Pancreas (tissue), 10 donors: ENCODE measurements at regions not wholly inside any gene's neighbourhood (a gene's known extent, or its start where the extent isn't known, plus 50 kb on each side); places are given as distances from the start of the nearest gene placed in this dataset.

Experiments used
- ATAC-seq, 4 donors: fragments of 200-7000 bp; cut with Tn5 transposase; one replicate each; pipeline versions ENCODE4 v1.8.0 to v1.9.1; 2020; ENCODE audit warnings: mild to moderate bottlenecking in 4 of 4, moderate library complexity in 4 of 4
- DNase-seq, 6 donors: peaks; one replicate each; pipeline ENCODE4 v3.0.0-alpha.2; 2020
- FAIRE-seq: peaks from 2 replicates; lab custom pipeline; 2012; peaks lifted over from hg19 to GRCh38; lab: Jason Lieb, UNC
- H3K27ac ChIP-seq, 4 donors: fragments of 200-600 bp; sonication (generic); 1 replicate in 3 of 4; 2 replicates in 1 of 4; pipeline versions ENCODE4 v1.5.0 to v1.8.0; 2020
- H3K27me3 ChIP-seq, 4 donors: fragments of 200-600 bp; one replicate each; pipeline ENCODE4 v1.8.0; 2021
- H3K36me3 ChIP-seq, 3 donors: fragments of 200-600 bp; sonication (generic) in 1 of 3; one replicate each; pipeline versions ENCODE4 v1.5.0 to v1.8.0; 2020 to 2021
- H3K4me1 ChIP-seq, 3 donors: fragments of 200-600 bp; one replicate each; pipeline ENCODE4 v1.8.0; 2021
- H3K4me3 ChIP-seq, 4 donors: fragments of 200-600 bp; sonication (generic) in 2 of 4; one replicate each; pipeline versions ENCODE4 v1.5.0 to v1.8.0; 2020 to 2021
- H3K9me3 ChIP-seq, 4 donors: fragments of 200-600 bp; one replicate each; pipeline ENCODE4 v1.8.0; 2021
- CTCF ChIP-seq, 4 donors: fragments of 200-600 bp; sonication (generic) in 3 of 4; IDR thresholded peaks; one replicate each; pipeline versions ENCODE4 v1.5.0 to v1.8.0; 2021; ENCODE audit warnings: antibody characterized with exemption in 4 of 4
- WGBS, 2 donors: extraction: QIAGEN DNeasy Blood & Tissue Kit; methylation state at CpG; one replicate each; pipeline ENCODE4 v1.1.7; 2013; 5-methylcytosine and 5-hydroxymethylcytosine counted together
- intact Hi-C, 3 donors: fragments of 100-400 bp; cut with DNase I; formaldehyde crosslinking; loops; one replicate each; pipeline versions ENCODE4 v1.11.1 to v1.14.2; 2022
- donor health status: healthy with polysubstance abuse.
- donor health status: DM: no; HTN: no; CAD: no; lungs with moderate emphysema.
- donor health status: DM: no; HTN: no; CAD: no.
- donor health status: control.
- donor health status: control.
- donor health status: Bipolar disorder and iron deficiency.
- donor health status: DM: yes; HTN: yes; CAD: no.
- donor health status: DM: no; HTN: no; CAD: no.
- donor health status: DM: no; HTN: no; CAD: no.
- donor health status: DM: yes; HTN: yes; CAD: no.

- no peak for ATAC-seq
- intact Hi-C loops, result no loop called here
- DNase-seq, result no peak
- WGBS, 2 donors, result 60 to 72% methylated on average over 5 of the region's 5 CpGs
- Histone ChIP-seq H3K4me1 (no peaks in the 10 kb centered on the region), H3K36me3 (no peaks in the 10 kb centered on the region), H3K9me3 (no peaks in the 10 kb centered on the region), H3K27me3 (no peaks in the 10 kb centered on the region), H3K4me3 (no peak overlapping the region), H3K27ac (no peak overlapping the region)
- no peak for TF ChIP-seq CTCF (IDR thresholded peaks at IDR 0.05)
- no peak for FAIRE-seq
Observed at GRCh38 chr2:2805263-2805662, 474.2 kb upstream of the MYT1L start.

GRCh38 chr2:2804528-2804927 lies 473.5 kb upstream of the MYT1L start:
- DNase-seq (no peak), ATAC-seq (no peak), FAIRE-seq (no peak)
- Histone ChIP-seq H3K9me3 (no peaks in the 10 kb centered on the region), H3K27me3 (no peaks in the 10 kb centered on the region), H3K4me1 (no peaks in the 10 kb centered on the region), H3K36me3 (no peaks in the 10 kb centered on the region), H3K27ac (no peak overlapping the region), H3K4me3 (no peak overlapping the region)
- WGBS, 2 donors, result 84 to 91% methylated on average over 15 of the region's 15 CpGs
- intact Hi-C loops, result no loop called here
- TF ChIP-seq CTCF (IDR thresholded peaks at IDR 0.05), result no peak

GRCh38 chr2:2801458-2801857 lies 470.4 kb upstream of the MYT1L start:
- ATAC-seq (no peak), DNase-seq (no peak), FAIRE-seq (no peak)
- no peaks in the 10 kb centered on the region for H3K4me1 ChIP-seq
- no peaks in the 10 kb centered on the region for H3K9me3 ChIP-seq
- intact Hi-C loops, result no loop called here
- WGBS, 2 donors, result 66 to 70% methylated on average over 3 of the region's 3 CpGs
- H3K27me3 ChIP-seq, result no peaks in the 10 kb centered on the region
- H3K4me3 ChIP-seq, result no peak overlapping the region
- TF ChIP-seq CTCF (IDR thresholded peaks at IDR 0.05), result no peak
- no peaks in the 10 kb centered on the region for H3K36me3 ChIP-seq
- no peak overlapping the region for H3K27ac ChIP-seq

GRCh38 chr2:2800697-2801096 lies 469.6 kb upstream of the MYT1L start:
- Histone ChIP-seq H3K36me3 (no peaks in the 10 kb centered on the region), H3K4me1 (no peaks in the 10 kb centered on the region), H3K27me3 (no peaks in the 10 kb centered on the region), H3K4me3 (no peak overlapping the region), H3K27ac (no peak overlapping the region), H3K9me3 (no peaks in the 10 kb centered on the region)
- DNase-seq (no peak), ATAC-seq (no peak), FAIRE-seq (no peak)
- intact Hi-C loops, result no loop called here
- no peak for TF ChIP-seq CTCF (IDR thresholded peaks at IDR 0.05)
- WGBS, 2 donors, result 73 to 79% methylated on average over 3 of the region's 3 CpGs

- 33 to 36% methylated on average over 1 of the region's 1 CpG for WGBS, 2 donors
- Histone ChIP-seq H3K4me1 (no peaks in the 10 kb centered on the region), H3K27ac (no peak overlapping the region), H3K36me3 (no peaks in the 10 kb centered on the region), H3K27me3 (no peaks in the 10 kb centered on the region), H3K4me3 (no peak overlapping the region), H3K9me3 (no peaks in the 10 kb centered on the region)
- TF ChIP-seq CTCF (IDR thresholded peaks at IDR 0.05), result no peak
- intact Hi-C loops, result no loop called here
- DNase-seq (no peak), FAIRE-seq (no peak), ATAC-seq (no peak)
Observed at GRCh38 chr2:2800001-2800400, 468.9 kb upstream of the MYT1L start.
